ENCODE measurements at regions not wholly inside any gene's neighbourhood (a gene's known extent, or its start where the extent isn't known, plus 50 kb on each side); places are given as distances from the start of the nearest gene placed in this dataset.

DNA sequence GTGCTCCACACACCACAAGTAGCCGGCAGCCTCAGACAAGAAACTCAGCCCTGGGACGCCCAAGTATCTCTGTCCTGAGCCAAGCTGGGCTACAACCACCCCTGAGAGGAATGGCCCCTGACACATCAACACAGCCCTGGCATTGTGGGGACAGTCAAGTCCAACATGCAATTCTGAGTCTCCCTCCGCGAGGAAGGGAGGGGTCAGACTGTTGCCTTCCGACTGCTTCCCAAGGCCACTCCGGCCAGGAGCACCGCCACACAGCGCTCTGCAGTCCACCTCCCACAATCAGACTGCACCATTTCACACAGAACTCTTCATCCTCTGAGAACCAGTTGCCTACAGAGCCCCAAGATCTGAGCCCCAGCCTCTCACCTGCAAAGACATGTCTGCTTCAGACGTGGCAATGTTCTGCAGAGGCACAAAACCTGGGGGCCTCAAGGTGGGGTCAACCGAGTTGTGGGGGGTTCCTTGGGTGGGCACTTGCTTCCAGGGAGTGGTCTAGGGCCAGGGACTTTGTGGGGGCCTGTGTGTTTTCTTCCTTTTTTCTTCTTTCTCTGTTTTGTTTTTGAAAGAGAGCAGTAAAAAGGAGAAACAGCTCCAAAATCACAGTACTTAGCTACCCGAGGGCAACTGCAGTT is 76.7 kb upstream of the SALL3 start:
- TF ChIP-seq POLR2A (IDR thresholded peaks at IDR 0.05): no peak
- TF ChIP-seq, protein P1, sequence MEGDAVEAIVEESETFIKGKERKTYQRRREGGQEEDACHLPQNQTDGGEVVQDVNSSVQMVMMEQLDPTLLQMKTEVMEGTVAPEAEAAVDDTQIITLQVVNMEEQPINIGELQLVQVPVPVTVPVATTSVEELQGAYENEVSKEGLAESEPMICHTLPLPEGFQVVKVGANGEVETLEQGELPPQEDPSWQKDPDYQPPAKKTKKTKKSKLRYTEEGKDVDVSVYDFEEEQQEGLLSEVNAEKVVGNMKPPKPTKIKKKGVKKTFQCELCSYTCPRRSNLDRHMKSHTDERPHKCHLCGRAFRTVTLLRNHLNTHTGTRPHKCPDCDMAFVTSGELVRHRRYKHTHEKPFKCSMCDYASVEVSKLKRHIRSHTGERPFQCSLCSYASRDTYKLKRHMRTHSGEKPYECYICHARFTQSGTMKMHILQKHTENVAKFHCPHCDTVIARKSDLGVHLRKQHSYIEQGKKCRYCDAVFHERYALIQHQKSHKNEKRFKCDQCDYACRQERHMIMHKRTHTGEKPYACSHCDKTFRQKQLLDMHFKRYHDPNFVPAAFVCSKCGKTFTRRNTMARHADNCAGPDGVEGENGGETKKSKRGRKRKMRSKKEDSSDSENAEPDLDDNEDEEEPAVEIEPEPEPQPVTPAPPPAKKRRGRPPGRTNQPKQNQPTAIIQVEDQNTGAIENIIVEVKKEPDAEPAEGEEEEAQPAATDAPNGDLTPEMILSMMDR (IDR thresholded peaks at IDR 0.05): no peak
- TF ChIP-seq EP300 (IDR thresholded peaks at IDR 0.05): no peak
- TF ChIP-seq POLR2AphosphoS5 (IDR thresholded peaks at IDR 0.05): no peak
